ENCODE measurements at regions not wholly inside any gene's neighbourhood (a gene's known extent, or its start where the extent isn't known, plus 50 kb on each side); places are given as distances from the start of the nearest gene placed in this dataset.

DNA sequence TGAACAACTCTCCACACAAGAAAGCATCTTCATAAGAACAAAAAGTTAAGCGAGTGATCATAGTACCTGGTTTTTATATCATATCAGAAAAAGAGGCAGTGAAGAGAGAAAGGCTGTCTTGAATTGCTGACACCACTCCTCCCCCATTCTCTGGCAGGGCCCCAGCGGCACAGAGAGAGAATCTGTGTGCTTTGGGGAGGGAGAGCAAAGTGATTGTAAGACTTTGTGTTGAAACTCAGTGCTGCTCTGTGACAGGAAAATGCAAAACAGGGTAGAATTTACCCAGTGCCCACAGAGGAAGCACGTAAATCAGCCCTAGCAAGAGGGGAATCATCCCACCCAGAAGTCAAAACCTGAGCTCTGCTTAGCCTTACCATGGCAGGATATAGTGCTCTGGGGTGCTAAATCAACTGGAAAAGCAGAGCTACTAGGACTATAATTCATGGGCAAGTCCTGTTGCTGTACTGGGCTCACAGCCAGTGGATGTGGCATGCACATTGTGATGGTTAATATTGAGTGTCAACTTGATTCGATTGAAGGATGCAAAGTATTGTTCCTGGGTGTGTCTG, 174.6 kb downstream of the PRR32 start:
- TF ChIP-seq, protein P1, sequence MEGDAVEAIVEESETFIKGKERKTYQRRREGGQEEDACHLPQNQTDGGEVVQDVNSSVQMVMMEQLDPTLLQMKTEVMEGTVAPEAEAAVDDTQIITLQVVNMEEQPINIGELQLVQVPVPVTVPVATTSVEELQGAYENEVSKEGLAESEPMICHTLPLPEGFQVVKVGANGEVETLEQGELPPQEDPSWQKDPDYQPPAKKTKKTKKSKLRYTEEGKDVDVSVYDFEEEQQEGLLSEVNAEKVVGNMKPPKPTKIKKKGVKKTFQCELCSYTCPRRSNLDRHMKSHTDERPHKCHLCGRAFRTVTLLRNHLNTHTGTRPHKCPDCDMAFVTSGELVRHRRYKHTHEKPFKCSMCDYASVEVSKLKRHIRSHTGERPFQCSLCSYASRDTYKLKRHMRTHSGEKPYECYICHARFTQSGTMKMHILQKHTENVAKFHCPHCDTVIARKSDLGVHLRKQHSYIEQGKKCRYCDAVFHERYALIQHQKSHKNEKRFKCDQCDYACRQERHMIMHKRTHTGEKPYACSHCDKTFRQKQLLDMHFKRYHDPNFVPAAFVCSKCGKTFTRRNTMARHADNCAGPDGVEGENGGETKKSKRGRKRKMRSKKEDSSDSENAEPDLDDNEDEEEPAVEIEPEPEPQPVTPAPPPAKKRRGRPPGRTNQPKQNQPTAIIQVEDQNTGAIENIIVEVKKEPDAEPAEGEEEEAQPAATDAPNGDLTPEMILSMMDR (IDR thresholded peaks at IDR 0.05): no peak
- no peak for TF ChIP-seq POLR2A (IDR thresholded peaks at IDR 0.05)
